SK-N-MC (cell line): ENCODE measurements at regions not wholly inside any gene's neighbourhood (a gene's known extent, or its start where the extent isn't known, plus 50 kb on each side); places are given as distances from the start of the nearest gene placed in this dataset.

Experiments used
- EZH2 ChIP-seq: fragments of 200-600 bp; sonication (generic); IDR thresholded peaks from one replicate; pipeline ENCODE4 v1.6.1; 2017; ENCODE audit warnings: antibody characterized with exemption
- FOXP2 ChIP-seq: optimal IDR thresholded peaks from 2 replicates; pipeline ENCODE3; 2011; ENCODE audit warnings: mild to moderate bottlenecking, moderate library complexity; ENCODE audit not compliant: insufficient read depth; ENCODE audit errors: extremely low read length, control extremely low read depth
- POLR2AphosphoS5 ChIP-seq: IDR thresholded peaks from 2 replicates; pipeline ENCODE4 v1.6.1; 2012; ENCODE audit warnings: mild to moderate bottlenecking, low read depth, low read length, borderline replicate concordance

DNA sequence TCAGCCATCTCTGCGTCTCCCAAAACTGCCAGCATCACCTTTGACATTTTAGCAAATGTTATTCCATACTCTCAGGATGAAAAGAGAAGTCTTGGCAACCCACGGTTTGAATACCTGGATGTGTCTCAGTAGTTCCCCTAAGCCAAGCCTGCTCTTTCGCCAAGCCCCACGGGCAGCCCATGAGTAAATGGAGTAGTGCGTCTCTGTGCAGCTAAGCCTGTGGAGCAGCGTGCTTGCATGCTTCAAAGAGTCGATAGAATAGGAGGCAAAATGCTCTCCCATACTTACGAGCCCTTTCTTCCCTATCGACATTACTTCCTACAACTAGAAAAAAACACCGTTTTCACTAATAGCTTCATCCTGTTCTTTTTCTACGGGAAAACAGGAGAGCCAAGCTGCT lies 634.5 kb upstream of the TMEM132C start:
- TF ChIP-seq POLR2AphosphoS5 = no peak
- TF ChIP-seq EZH2 = no peak
- no peak for TF ChIP-seq FOXP2
